Hepatocyte (in vitro differentiated cells): ENCODE measurements at regions not wholly inside any gene's neighbourhood (a gene's known extent, or its start where the extent isn't known, plus 50 kb on each side); places are given as distances from the start of the nearest gene placed in this dataset.
A peak's percentile ranks its signal among the peaks of the same experiment; 100 is the strongest.

ENCODE experiments used
- DNase-seq: peaks from one replicate; pipeline ENCODE4 v3.0.0-alpha.2; 2016; ENCODE audit warnings: low spot score
- H2AFZ ChIP-seq: fragments of 200-600 bp; sonication (generic); 2 replicates; pipeline ENCODE4 v1.6.0; 2016; ENCODE audit warnings: antibody characterized with exemption, mild to moderate bottlenecking
- H3K27ac ChIP-seq: fragments of 200-600 bp; sonication (generic); 2 replicates; pipeline ENCODE4 v1.5.1; 2016; ENCODE audit warnings: mild to moderate bottlenecking
- H3K27me3 ChIP-seq: fragments of 200-600 bp; sonication (generic); 2 replicates; pipeline ENCODE4 v1.6.1; 2016
- H3K36me3 ChIP-seq: fragments of 200-600 bp; sonication (generic); replicated peaks from 2 replicates; pipeline ENCODE4 v1.5.1; 2016; ENCODE audit warnings: low read depth; ENCODE audit not compliant: insufficient read depth
- H3K4me1 ChIP-seq: fragments of 200-600 bp; sonication (generic); 2 replicates; pipeline ENCODE4 v1.5.1; 2016; ENCODE audit warnings: mild to moderate bottlenecking, moderate library complexity; ENCODE audit not compliant: insufficient read depth
- H3K4me2 ChIP-seq: fragments of 200-600 bp; sonication (generic); 2 replicates; pipeline ENCODE4 v1.6.0; 2016
- H3K4me3 ChIP-seq: fragments of 200-600 bp; sonication (generic); 2 replicates; pipeline ENCODE4 v1.5.1; 2016; ENCODE audit warnings: mild to moderate bottlenecking
- H3K79me2 ChIP-seq: fragments of 200-600 bp; sonication (generic); 2 replicates; pipeline ENCODE4 v1.6.0; 2017; ENCODE audit warnings: mild to moderate bottlenecking
- H3K9me2 ChIP-seq: fragments of 200-600 bp; sonication (generic); replicated peaks from 2 replicates; pipeline ENCODE4 v1.6.0; 2017; ENCODE audit warnings: mild to moderate bottlenecking; ENCODE audit not compliant: insufficient read depth
- H3K9me3 ChIP-seq: fragments of 200-600 bp; sonication (generic); 2 replicates; pipeline ENCODE4 v1.5.1; 2016; ENCODE audit warnings: low read depth, mild to moderate bottlenecking
- H4K20me1 ChIP-seq: fragments of 200-600 bp; sonication (generic); 2 replicates; pipeline ENCODE4 v1.6.0; 2016; ENCODE audit warnings: mild to moderate bottlenecking; ENCODE audit not compliant: insufficient read depth, poor library complexity, severe bottlenecking
- EZH2 ChIP-seq: fragments of 200-600 bp; sonication (generic); IDR thresholded peaks from 2 replicates; pipeline ENCODE4 v1.6.1; 2016; ENCODE audit warnings: antibody characterized with exemption, mild to moderate bottlenecking, borderline replicate concordance
- EZH2phosphoT487 ChIP-seq: fragments of 200-600 bp; sonication (generic); IDR thresholded peaks from one replicate; pipeline ENCODE4 v1.6.1; 2018; ENCODE audit warnings: antibody characterized with exemption, mild to moderate bottlenecking, low read depth, moderate library complexity; ENCODE audit not compliant: unreplicated experiment, severe bottlenecking
- WGBS: methylation state at CpG from one replicate; pipeline ENCODE4 v1.1.6; 2016; ENCODE audit warnings: low lambda C conversion rate; ENCODE audit errors: missing lambda C conversion rate; 5-methylcytosine and 5-hydroxymethylcytosine counted together
- TF ChIP-seq, protein P1 (sequence below): fragments of 200-600 bp; sonication (generic); IDR thresholded peaks from 2 replicates; pipeline ENCODE4 v1.5.1; 2016; ENCODE audit warnings: antibody characterized with exemption, mild to moderate bottlenecking; ENCODE audit not compliant: poor library complexity

DNA sequence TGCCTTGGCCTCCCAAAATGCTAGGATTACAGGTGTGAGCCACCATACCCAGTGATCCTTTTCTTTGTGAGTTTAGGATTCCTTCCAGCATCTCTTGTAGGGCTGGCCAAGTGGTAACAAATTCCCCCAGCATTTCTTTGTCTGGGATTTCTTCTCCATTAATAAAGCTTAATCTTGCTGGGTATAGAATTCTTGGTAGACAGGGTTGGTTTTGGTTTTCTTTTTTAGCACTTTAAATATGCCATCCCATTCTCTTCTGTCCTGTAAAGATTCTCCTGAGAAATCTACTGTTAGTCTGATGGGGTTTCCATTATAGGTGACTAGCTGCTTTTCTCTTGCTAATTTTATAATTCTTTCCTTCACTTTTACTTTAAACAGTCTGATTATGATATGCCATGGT is 173.0 kb upstream of the TOM1L1 start:
- no peak for DNase-seq
- TF ChIP-seq EZH2 (no peak), EZH2phosphoT487 (no peak)
- TF ChIP-seq, protein P1, sequence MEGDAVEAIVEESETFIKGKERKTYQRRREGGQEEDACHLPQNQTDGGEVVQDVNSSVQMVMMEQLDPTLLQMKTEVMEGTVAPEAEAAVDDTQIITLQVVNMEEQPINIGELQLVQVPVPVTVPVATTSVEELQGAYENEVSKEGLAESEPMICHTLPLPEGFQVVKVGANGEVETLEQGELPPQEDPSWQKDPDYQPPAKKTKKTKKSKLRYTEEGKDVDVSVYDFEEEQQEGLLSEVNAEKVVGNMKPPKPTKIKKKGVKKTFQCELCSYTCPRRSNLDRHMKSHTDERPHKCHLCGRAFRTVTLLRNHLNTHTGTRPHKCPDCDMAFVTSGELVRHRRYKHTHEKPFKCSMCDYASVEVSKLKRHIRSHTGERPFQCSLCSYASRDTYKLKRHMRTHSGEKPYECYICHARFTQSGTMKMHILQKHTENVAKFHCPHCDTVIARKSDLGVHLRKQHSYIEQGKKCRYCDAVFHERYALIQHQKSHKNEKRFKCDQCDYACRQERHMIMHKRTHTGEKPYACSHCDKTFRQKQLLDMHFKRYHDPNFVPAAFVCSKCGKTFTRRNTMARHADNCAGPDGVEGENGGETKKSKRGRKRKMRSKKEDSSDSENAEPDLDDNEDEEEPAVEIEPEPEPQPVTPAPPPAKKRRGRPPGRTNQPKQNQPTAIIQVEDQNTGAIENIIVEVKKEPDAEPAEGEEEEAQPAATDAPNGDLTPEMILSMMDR = no peak
- H3K79me2 ChIP-seq = no peaks in the 10 kb centered on the region
- H4K20me1 ChIP-seq = no peaks in the 10 kb centered on the region
- H3K36me3 ChIP-seq = no peaks in the 10 kb centered on the region
- no peaks in the 10 kb centered on the region for H3K9me2 ChIP-seq
- H2AFZ ChIP-seq = no peak overlapping the region
- no peak overlapping the region for H3K4me2 ChIP-seq
- H3K27me3 ChIP-seq = no peaks in the 10 kb centered on the region
- no peaks in the 10 kb centered on the region for H3K9me3 ChIP-seq
- no peak overlapping the region for H3K4me3 ChIP-seq
- H3K4me1 ChIP-seq = no peaks in the 10 kb centered on the region
- no peak overlapping the region for H3K27ac ChIP-seq

DNA sequence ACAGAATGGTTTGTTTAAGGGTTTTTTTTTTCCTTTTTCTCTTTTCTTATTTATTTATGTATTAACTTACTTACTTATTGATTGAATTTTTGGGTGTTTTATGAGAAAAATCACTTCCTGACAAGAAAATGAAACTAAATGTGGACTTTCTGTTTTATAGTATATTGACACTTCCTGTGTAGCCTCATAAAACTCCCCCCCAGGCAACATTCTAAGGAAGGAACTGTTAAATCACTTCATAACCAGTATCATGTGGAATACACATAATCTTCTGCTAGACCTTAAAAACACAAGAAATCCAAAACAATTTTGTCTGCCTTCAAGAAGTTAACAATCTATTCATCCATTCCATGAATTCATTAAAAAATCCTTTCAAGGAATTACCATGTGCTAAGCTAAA is 164.1 kb upstream of the TOM1L1 start:
- no peaks in the 10 kb centered on the region for H3K9me2 ChIP-seq
- H3K36me3 ChIP-seq = no peaks in the 10 kb centered on the region
- H3K9me3 ChIP-seq = no peaks in the 10 kb centered on the region
- H4K20me1 ChIP-seq = no peaks in the 10 kb centered on the region
- H3K27me3 ChIP-seq = no peaks in the 10 kb centered on the region
- H2AFZ ChIP-seq = no peak overlapping the region
- no peak for TF ChIP-seq EZH2
- no peak for TF ChIP-seq EZH2phosphoT487
- TF ChIP-seq, protein P1 = no peak
- H3K4me3 ChIP-seq = no peak overlapping the region
- H3K4me1 ChIP-seq = no peaks in the 10 kb centered on the region
- DNase-seq = no peak
- H3K4me2 ChIP-seq = peak overlapping the region; percentile 35
- H3K79me2 ChIP-seq = no peaks in the 10 kb centered on the region
- no peak overlapping the region for H3K27ac ChIP-seq

DNA sequence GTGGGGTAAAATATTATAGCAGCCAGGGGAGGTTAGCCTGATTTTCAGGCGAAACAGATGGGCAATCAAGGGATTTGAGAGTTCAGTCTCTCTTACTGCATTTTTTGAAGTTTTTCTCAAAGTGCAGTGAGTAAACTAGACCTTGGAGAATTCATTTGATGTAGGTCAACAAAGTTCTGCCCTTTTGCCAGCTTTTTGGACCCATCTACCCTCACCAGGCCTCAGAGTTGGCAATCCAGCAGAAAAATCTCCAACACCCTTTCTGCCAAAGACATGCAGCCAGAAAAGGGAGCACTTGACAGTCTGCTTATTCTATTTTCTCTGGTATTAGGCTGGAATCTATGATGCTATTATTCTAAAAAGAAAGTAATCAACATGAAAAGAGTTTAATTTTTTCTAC is 162.2 kb upstream of the TOM1L1 start:
- Histone ChIP-seq H3K4me1 (no peaks in the 10 kb centered on the region), H3K27ac (no peak overlapping the region), H3K79me2 (no peaks in the 10 kb centered on the region), H4K20me1 (no peaks in the 10 kb centered on the region), H3K36me3 (no peaks in the 10 kb centered on the region), H3K9me2 (no peaks in the 10 kb centered on the region), H2AFZ (no peak overlapping the region), H3K4me2 (no peak overlapping the region), H3K4me3 (no peak overlapping the region), H3K27me3 (no peaks in the 10 kb centered on the region), H3K9me3 (no peaks in the 10 kb centered on the region)
- no peak for TF ChIP-seq EZH2phosphoT487
- TF ChIP-seq, protein P1 = no peak
- no peak for TF ChIP-seq EZH2
- WGBS = 93% methylated on average over 1 of the region's 1 CpG
- DNase-seq = no peak

DNA sequence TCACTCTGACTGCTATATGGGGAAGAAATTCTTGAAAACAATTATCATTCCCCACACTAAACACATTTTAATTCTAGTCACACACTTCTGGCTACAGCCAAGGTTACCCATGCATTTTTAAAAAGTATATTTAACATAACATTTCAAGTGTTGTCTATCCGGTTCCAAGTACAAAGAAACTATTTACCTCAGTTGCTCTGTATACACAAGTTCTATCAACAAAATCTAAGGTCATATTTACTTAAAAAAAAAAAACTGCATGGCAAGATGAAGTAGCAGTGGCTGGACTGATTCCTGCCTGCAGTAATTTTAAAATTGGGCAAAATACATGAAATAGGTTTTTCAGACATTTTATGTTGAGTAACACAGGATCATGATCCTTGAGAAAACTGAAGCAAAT is 155.9 kb upstream of the TOM1L1 start:
- Histone ChIP-seq H4K20me1 (no peaks in the 10 kb centered on the region), H3K79me2 (no peaks in the 10 kb centered on the region), H3K27me3 (no peaks in the 10 kb centered on the region), H3K9me2 (no peaks in the 10 kb centered on the region), H3K4me1 (no peaks in the 10 kb centered on the region), H3K4me2 (no peak overlapping the region), H2AFZ (no peak overlapping the region), H3K4me3 (no peak overlapping the region), H3K27ac (no peak overlapping the region), H3K36me3 (no peaks in the 10 kb centered on the region), H3K9me3 (no peaks in the 10 kb centered on the region)
- 73% methylated on average over 1 of the region's 1 CpG for WGBS
- TF ChIP-seq EZH2 = no peak
- TF ChIP-seq, protein P1 = no peak
- TF ChIP-seq EZH2phosphoT487 = no peak
- DNase-seq = no peak
